Umbilical cord (tissue), 1 donor: ENCODE measurements at regions not wholly inside any gene's neighbourhood (a gene's known extent, or its start where the extent isn't known, plus 50 kb on each side); places are given as distances from the start of the nearest gene placed in this dataset.
"Not testable (repeated sequence)": the region's sequence is repeated elsewhere in the genome, so short reads cannot be mapped to it uniquely, and the experiment has no call there.

ENCODE experiments used
- DNase-seq: peaks from one replicate; pipeline ENCODE4 v3.0.0-alpha.2; 2015; ENCODE audit warnings: low spot score

DNA sequence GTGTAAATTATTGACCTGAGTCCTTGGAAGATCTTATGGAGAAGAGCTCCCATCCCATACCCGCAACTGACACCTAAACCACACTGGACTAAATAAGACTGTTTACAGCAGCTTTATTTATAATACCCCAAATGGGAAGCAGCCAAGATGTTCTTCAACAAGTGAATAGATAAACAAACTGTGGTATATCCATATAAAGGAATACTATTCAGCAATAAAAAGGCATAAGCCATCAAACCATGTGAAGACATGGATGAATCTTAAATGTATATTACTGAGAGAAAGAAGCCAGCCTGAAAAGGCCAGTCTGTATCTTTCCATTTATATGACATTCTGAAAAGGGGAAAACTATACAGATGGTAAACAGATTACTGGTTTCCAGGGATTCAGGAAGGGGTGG lies 212.7 kb downstream of the TPBG start:
- DNase-seq, result no peak

DNA sequence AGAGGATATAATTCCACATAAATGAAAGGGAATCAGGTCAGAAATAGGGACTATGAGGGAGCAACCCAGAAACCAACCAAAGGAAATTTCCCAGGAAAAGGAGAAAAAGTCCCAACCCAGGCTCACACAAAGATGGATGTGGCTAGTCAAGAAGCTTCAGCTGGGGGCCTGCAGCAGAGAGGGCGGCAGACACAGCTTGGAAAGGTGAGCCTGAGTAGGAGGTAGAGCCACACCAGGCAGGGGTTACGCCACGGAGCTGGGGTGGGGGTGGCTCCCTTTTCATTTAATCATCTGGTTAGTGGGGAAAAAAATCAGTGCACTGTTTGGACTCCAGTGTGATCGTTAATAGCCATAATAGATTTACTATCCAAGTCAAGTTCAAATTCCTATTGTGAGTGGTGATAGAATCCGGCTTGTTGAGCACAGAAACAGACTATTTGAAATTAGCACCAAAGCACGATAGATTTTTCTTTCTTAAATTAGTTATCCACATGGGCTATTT lies 220.6 kb downstream of the TPBG start:
- DNase-seq, result no peak

DNA sequence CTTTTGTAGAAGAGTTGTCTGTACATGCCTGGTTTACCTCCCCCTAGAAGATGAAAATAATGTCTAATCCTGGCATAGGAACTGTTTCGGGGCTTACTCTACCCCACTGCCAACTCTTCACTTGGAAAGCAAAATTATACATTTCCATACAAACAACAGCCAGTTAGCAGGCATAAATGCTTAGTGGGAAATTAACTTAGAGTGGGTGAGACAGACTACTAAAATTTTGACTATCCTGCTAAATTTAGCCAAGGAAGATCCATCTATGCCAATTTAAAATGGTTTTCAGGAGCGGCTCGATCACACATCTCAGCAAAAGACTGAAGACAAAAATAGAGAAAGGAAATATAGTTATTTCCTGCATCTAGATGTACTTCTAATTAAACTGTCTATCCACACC lies 221.2 kb downstream of the TPBG start:
- DNase-seq, result no peak

DNA sequence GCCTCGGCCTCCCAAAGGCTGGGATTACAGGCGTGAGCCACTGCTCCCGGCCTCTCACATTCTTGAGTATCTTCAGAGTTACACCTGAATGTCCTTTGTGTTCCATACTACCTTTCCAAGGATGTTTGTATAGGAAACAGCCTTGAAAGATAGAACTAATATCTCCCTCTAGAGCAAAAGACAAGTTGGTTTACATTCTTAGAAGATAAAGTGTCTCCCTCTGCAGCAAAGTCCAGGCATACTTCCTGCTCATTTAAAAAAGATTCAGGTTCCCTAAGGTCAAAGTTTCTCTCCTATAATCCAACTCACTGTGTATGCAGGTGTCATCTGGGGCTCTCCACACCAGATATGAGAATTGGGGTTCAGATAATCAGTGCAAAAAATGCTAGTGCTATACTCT lies 224.4 kb downstream of the TPBG start:
- DNase-seq, result no peak

DNA sequence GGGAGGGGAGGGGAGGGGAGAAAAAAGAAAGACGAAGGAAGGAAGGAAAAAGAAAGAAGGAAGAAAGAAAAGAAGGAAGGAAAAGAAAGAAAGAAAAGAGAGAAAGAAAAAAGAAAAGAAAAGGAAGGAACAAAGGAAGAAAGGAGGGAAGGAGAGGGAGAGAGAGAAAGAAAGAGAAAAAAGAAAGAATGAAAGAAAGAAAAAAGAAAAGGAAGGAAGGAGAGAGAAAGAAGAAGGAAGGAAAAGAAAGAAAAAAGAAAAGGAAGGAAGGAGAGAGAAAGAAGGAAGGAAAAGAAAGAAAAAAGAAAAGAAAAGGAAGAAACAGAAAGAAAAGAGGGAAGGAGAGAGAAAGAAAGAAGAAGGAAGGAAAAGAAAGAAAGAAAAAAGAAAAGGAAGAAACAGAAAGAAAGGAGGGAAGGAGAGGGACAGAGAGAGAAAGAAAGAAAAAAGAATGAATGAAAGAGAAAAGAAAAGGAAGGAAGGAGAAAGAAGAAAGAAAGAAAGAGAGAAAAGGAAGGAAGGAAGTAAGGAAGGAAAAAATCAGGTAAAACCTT lies 225.3 kb downstream of the TPBG start:
- DNase-seq, result no peak

DNA sequence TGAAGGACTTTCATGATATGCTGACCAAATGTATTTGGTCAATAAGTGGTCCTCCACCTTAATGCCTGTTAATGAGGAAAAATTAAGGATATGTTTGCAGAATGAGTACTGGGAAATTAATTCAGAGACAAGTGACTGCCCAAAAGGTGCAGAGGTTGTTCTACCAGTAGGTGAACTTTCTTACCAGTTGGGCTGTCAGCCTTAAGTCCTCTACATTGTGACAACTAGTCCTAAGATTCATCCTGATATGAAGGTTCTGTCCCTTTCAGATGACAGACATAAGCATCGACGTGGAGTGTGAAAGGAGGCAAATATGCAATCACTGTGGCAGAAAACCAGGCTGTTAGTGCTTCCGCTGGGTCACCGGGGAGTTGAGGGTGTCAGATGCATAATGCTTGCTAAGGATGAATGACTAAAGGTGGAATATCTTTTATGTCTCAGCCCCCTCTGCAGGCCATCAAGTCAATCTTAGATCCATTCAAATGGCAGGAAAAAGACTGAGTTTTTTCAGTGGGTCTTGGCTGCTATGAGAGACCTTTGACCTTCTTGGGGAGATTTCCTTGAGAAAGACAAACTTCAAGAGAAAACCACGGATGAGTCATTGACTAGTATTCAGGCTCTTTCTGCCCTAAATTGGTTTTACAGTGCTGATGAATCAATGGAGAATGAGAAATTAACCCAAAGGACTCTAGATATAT lies 226.0 kb downstream of the TPBG start:
- no peak for DNase-seq

DNA sequence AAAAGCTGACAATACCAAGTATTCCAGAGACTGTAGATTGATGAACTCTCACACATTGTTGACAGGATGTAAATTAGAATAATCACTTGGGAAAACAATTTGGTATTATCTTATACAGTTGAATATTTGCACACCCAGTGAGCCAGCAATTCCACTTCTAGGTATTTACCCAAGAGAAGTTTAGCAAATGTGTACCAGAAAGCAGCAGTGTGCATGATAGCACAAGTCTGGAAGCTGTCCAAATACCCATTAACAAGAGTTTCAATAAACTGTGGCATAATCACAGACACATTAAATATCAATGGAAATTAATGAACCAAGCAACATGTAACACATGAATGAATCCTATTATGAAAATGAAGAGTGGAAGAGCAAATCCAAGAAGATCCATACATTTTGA lies 233.6 kb downstream of the TPBG start:
- no peak for DNase-seq

DNA sequence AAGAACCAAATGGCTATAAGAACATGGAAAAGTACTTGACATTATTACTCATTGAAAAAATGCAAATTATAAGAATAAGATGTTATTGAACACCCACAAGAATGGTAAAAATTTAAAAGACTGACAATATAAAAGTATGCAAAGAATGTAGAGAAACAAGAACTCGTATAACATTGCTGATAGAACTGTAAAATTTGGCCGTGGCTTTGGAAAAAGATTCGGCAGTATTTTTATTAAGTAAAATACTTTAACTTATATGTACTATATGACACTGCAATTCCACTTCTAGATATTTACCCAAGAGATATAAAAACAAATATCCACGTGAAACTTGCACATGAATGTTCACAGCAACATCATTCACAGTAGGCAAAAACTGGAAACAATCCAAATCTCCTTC lies 239.2 kb downstream of the TPBG start:
- no peak for DNase-seq

DNA sequence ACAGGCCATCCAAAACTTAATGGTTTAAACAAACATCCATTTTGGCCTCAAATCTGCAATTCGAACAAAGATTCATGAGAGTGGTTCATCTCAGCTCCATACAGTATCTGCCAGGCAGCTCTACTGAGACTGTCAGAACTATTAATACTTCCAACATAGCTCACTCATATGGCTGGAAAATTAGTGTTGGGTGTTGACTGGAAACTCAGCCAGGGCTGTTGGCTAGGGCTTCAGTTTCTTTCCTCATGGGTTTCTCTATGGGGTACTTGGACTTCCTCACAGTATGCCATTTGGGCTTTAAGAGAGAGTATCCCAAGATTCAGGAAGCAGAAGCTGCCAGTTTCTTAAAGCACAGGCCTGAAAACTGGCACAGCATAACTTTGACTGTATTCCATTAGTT lies 240.3 kb downstream of the TPBG start:
- no peak for DNase-seq

DNA sequence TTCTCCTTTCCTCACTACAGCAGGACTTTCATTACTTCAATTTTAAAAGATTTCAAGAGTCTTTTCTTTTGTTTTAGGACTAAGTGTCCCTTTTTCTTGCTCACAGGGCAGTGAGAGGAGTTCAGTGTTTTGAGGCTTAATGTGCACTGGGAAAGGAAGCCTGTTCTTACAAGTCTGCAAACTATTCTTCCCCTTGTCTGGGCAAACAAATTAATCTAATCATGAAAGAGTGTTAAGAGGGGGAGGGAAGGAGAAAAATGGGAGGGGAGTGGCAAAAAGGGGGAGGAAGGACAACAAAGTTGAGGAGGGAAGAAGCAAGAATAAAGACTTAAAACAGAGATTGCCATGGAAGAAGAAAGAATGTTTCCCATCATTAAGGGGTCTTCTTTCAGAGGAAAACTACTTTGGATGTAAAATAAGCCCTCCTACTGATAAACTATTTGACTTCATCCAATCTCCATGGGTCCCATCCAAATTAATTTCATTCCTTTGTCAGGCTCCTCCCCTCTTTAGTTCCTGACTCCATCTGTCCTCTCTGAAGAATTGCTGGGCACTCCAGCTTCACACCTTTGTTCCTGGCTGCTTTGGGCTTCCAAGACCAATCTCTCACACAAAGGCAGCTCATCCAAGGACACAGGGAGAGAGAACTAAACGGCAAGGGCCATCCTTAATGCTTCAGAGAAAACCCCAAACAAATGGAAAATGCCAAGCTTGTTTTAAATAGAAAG lies 244.5 kb downstream of the TPBG start:
- DNase-seq, result no peak

DNA sequence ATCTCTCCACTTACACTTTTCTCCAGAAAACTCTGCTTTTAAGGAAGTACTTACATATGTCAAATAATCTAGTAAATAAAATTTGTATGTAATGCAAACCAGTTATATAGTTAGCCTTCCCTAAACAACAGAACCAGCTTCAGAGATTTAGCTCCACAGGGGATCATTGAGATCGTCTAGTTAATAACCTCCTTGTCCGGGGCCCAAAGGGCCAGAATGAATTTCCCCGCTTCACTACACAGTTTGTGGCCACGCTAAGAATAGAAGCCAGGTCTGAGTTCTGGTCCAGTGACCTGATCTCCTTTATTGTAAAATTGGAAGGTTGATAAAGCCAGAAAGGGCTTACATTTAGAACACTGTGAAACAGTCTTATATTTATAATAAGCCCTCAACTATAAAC lies 245.2 kb downstream of the TPBG start:
- no peak for DNase-seq

DNA sequence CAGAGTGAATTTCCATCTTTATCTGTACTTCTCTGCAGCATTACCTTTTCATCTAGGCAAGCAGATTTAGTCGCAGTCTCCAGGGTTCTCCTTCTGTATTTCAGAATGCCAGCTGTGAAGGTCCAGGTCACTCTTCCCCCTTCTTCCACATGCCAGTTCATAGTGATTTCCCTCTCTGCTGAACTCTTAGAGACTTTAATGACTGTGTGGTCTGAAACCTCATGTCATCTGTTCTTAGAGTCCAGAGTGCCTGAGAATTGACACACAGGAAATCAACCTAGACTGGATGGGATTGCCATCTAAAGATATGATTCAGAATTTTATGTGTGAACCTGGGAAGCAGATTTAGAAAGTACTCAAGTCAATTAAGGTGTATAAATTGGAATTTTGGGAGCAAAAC lies 248.1 kb downstream of the TPBG start:
- DNase-seq, result no peak

DNA sequence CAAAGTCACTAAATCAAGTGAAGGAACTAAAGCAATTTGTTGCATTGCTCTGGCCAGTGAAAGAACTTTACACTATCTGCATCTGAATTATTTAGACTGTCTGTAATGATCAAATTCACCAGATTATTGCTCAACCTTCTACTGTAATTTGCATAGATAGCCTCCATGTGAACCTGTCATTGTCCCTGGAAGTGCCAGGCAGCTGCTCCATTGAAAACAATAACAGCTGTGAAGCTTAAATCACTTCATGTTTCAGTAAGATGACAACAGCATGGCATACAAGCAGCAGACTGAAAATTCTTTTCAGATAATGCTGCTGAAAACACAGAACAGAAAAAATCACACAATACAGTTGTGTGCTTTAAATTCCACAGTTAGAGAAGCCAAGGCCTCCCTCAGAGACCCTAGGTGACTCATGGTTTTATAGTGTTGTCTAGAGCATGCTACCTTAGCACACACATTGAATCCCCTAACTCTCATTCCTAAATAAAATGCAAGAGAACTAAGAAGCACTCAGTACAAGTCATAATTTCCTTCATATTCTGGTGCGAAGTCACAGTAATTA lies 248.9 kb downstream of the TPBG start:
- DNase-seq, result no peak

DNA sequence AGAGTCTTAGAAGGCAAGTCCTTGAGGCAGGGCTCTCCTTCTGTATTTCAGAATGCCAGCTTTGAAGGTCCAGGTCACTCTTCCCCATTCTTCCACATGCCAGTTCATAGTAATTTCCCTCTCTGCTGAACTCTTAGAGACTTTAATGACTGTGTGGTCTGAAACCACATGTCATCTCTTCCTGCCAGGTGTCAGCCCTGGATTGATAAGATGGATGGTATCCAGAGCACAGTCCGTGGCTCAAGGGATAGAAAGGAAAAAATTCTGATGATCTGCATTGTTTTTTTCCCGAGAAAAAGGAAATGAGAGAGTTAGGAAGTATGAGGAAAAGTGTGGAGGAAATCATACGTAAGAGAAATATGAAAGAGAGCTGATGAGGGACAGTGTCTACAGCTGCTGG lies 250.9 kb downstream of the TPBG start:
- DNase-seq, result no peak

DNA sequence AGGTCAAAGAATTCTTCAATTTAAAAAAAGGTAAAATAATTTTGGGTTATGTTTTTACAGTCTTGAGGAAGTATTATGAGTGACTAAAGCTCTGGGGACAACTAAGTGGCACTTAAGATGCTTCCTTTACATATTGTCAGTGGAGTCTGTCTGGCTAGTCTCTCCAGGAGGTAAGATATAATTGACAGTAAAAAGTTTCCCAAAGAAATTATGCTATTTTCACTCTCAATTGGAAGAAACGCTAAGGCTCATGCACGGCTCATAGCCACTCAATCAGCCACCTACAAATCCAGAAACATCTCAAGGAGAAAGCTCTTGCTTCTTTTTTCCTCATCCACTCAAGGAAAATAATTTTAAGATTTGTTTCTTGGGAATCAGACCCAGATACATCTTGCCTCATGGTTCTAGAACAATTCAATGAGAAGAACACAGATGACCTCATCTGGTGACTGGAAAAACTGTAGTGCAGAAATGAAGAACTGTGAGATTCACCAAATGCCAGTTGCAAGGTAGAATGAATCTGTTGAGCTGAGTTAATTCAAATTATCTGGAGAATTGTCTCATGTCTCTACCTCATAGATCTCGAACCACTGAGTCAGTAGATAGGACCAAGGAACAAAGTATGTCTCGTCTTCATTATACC lies 252.9 kb downstream of the TPBG start:
- no peak for DNase-seq

DNA sequence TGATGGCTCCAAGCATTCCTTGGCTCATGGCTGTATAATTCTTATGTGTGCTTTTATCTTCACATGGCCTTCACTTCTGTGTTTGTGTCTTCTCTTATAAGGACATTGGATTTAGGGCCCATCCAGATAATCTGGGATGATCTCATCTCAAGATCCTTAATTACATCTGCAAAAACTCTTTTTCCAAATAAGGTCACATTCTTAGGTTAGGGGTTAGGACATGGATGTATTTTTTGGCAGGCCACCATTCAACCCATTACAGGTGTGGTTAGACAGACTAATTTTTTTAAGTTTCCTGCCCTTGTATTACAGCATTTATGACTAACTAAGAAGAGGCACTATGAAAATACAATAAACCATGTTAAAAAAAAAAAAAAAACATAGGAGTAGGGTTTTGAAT lies 254.0 kb downstream of the TPBG start:
- DNase-seq, result no peak

DNA sequence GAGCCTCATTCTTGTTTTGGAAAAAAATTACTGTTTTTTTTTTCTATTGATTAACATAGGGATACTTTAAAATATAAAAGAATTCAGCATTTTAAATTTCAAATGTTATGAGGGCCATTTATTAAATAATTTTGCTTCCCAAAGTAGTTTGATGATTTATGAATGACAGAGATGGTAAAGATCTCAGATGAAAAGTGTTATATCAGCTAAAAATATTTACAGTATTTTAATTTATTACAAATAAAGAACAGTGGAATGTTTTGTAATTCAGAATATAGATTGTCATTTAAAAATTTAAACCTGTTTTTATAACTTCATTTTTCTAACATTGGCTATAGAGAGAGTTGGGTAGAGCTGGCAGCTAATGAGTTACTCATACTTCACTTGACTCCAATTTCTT lies 256.0 kb downstream of the TPBG start:
- DNase-seq, result no peak

DNA sequence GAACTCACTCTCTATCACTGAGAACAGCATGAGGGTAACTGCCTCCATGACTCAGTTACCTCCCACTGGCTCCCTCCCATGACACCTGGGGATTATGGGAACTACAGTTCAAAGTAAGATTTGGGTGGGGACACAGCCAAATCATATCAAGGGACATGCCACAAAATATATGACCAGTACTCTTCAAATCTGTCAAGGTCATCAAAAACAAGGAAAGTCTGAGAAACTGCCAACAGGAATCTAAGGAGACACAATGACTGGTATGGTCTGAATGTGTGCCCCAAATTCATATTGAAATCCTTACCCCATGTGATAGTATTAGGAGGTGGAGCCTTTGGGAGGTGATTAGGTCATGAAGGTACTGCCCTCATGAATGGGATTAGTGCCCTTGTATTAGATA lies 258.8 kb downstream of the TPBG start:
- no peak for DNase-seq

DNA sequence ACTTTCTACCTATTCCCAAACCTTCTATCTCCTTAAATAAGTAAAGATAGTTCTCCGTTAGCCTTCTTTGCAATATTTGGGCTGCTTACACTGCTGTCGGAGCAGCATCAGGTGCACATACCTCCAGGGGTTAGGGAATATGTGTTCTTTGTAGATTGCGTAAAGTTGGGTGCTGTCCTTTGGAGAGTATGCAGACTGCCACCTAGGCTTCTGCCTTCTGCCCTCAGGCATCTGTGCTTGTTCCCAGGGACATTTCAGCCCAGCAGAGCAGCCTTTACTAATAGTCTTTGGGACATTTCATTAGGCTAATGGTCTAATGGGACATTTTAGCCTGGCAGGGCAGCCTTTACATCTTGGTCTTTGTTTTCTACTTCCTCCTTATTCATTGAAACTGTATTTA lies 260.6 kb downstream of the TPBG start:
- no peak for DNase-seq

DNA sequence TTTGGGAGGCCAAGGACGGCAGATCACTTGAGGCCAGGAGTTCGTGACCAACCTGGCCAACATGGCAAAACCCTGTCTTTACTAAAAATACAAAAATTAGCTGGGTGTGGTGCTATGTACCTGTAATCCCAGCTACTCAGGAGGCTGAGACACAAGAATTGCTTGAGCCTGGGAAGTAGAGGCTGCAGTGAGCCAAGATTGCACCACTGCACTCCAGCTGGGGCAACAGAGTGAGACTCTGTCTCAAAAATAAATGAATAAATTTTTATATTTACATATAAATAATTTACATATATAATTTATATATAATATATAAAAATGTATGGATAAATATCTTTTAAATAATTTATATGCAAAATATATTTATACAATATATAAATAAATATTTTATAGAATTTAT lies 263.3 kb downstream of the TPBG start:
- not testable (repeated sequence) for DNase-seq

DNA sequence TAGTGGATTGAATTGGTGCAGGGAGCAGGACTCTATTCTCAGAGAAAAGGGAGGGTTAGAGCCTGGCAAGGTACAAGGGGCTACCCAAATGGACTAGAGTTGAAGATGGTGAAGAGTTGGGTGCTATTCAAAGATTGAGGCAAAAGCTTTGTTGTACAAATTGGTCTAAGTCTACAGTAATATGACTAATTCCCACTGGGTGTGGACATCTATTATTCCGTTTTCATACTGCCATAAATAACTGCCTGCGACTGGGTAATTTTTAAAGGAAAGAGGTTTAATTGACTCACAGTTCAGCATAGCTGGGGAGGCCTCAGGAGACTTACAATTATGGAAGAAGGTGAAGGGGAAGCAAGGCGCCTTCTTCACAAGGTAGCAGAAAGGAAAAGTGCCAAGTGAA lies 266.3 kb downstream of the TPBG start:
- no peak for DNase-seq

DNA sequence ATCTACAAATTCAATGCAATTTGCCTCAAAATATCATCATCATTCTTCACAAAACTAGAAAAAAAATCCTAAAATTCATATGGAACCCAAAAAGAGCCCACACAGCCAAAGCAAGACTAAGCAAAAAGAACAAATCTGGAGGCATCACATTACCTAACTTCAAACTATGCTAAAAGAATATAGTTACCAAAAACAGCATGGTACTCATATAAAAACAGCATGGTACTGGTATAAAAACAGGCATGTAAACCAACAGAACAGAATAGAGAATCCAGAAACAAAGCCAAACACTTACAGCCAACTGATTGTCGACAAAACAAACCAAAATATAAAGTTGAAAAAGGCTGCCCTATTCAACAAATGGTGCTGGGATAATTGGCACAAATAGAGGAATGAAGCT lies 278.1 kb downstream of the TPBG start:
- no peak for DNase-seq
